Rectal smooth muscle tissue (tissue), 1 donor: ENCODE measurements at regions not wholly inside any gene's neighbourhood (a gene's known extent, or its start where the extent isn't known, plus 50 kb on each side); places are given as distances from the start of the nearest gene placed in this dataset.

Experiments
- H3K27ac ChIP-seq: one replicate; pipeline ENCODE4 v1.7.0; 2013; ENCODE audit warnings: low read depth, low read length, inconsistent platforms
- H3K27me3 ChIP-seq: one replicate; pipeline ENCODE4 v1.7.0; 2013; ENCODE audit warnings: low read length; ENCODE audit not compliant: control insufficient read depth, insufficient read depth
- H3K36me3 ChIP-seq: one replicate; pipeline ENCODE4 v1.7.0; 2013; ENCODE audit warnings: low read length; ENCODE audit not compliant: control insufficient read depth, insufficient read depth
- H3K4me1 ChIP-seq: one replicate; pipeline ENCODE4 v1.7.0; 2013; ENCODE audit warnings: low read length; ENCODE audit not compliant: control insufficient read depth, insufficient read depth
- H3K4me3 ChIP-seq: one replicate; pipeline ENCODE4 v1.7.0; 2013; ENCODE audit warnings: low read length
- H3K9ac ChIP-seq: one replicate; pipeline ENCODE4 v1.7.0; 2013; ENCODE audit warnings: low read length

GRCh38 chr2:177072090-177072489 is 140.5 kb upstream of the HNRNPA3 start:
- peaks cover 6% of the 10 kb centered on the region for H3K4me1 ChIP-seq

GRCh38 chr2:177073611-177074010 is 139.0 kb upstream of the HNRNPA3 start:
- Histone ChIP-seq H3K4me1 (peaks cover 15% of the 10 kb centered on the region), H3K4me3 (no peak overlapping the region), H3K27me3 (no peaks in the 10 kb centered on the region), H3K36me3 (no peaks in the 10 kb centered on the region), H3K27ac (no peak overlapping the region), H3K9ac (no peak overlapping the region)

More at GRCh38 chr2:177072090-177072489, 140.5 kb upstream of the HNRNPA3 start:
- Histone ChIP-seq H3K27me3 (no peaks in the 10 kb centered on the region), H3K4me3 (no peak overlapping the region), H3K27ac (no peak overlapping the region), H3K36me3 (no peaks in the 10 kb centered on the region), H3K9ac (no peak overlapping the region)

- Histone ChIP-seq H3K27me3 (no peaks in the 10 kb centered on the region), H3K4me3 (no peak overlapping the region), H3K9ac (no peak overlapping the region), H3K27ac (peak overlapping the region; percentile 14), H3K36me3 (no peaks in the 10 kb centered on the region), H3K4me1 (peaks cover 19% of the 10 kb centered on the region)
These were observed 138.4 kb upstream of the HNRNPA3 start for GRCh38 chr2:177074099-177074710.

DNA sequence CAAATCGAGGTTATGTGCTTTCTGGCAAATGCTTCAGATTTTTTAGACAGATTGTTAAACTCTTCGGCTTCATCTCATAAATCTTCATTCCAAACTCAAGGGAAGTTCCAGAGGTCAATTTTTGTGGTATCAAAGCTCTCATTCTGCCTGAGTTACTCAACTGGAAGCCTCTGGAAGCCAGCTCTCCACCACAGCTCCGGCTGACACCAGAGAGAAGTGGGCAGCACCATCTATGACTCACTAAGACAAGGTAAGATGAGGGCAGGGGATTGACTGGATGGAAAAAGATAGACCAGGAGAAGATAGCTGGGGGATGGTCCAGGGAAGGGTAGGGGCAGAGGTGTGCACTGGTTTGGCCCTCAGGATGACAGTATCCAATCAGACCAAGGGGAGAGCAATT is 137.3 kb upstream of the HNRNPA3 start:
- no peak overlapping the region for H3K4me3 ChIP-seq
- no peaks in the 10 kb centered on the region for H3K27me3 ChIP-seq
- H3K9ac ChIP-seq = no peak overlapping the region

DNA sequence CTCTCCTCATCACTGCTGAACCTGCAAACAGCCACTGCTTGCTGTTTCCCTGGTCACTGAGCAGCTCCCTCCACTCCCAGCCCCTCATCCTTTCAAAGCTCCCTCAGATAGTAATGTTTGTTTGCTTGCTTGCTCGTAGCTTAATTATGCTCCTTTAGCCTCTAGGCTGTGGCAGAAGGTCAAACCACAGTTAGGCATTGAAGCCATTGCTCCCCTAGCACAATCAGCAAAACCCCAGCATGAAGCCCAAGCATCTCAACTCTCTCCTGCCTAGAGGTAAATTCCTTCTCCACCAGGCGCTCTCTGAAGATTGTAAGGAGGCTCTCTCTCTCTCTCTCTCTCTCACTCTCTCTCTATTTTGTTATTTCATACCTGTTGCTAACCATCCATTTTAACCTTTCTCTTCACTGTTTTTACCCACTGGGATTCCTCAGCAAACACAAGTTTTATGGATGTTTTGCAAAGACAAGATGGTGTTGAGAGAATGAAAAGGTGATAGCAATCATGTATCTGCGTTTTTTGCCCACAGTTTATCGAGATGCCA is 135.9 kb upstream of the HNRNPA3 start:
- H3K36me3 ChIP-seq = no peaks in the 10 kb centered on the region
- H3K27ac ChIP-seq = peak overlapping the region; percentile 18
- no peaks in the 10 kb centered on the region for H3K27me3 ChIP-seq
- H3K4me3 ChIP-seq = no peak overlapping the region
- peaks cover 19% of the 10 kb centered on the region for H3K4me1 ChIP-seq
- H3K9ac ChIP-seq = no peak overlapping the region

More for the DNA sequence above, 137.3 kb upstream of the HNRNPA3 start:
- Histone ChIP-seq H3K4me1 (peaks cover 19% of the 10 kb centered on the region), H3K36me3 (no peaks in the 10 kb centered on the region), H3K27ac (no peak overlapping the region)

DNA sequence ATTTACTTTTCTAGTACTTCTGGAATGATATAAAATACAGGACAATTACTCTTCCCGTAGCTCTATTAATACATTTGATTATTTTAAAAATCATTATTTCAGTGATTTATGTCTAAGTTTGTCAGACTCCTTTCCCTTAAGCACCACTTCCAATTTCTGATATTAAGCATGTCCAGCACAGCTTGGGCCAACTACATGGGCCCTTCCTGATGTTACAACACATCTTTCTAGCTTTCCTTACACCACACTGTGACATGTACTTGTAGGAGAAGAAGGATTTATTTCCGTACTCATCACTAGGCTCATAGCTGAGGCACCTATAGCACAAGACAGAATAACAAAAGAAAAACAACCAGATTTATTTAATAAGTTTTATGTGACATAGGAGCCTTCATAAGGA is 134.8 kb upstream of the HNRNPA3 start:
- no peak overlapping the region for H3K4me3 ChIP-seq
- H3K27me3 ChIP-seq = no peaks in the 10 kb centered on the region
- peak overlapping the region; percentile 79 for H3K27ac ChIP-seq
- H3K36me3 ChIP-seq = no peaks in the 10 kb centered on the region
- H3K4me1 ChIP-seq = peaks cover 15% of the 10 kb centered on the region
- H3K9ac ChIP-seq = no peak overlapping the region

DNA sequence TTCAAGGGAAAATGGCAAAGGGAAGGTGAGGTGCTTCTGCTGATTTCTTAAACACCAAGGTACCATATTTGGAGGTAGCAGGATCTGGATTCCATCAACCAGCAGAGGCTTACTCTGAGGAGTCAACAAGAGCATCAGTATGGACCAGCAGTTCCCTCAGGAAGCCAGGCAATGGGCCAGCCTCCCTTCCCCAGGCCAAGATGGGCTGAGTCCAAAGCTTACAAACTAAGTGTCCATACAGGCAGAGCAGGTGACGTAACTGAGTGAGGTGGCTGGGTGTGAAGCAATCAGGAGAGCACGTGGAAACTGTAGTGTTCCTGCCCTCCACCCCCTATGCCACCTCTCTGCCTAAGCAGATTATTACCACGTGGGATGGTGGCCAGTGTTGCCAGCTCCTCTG is 134.2 kb upstream of the HNRNPA3 start:
- Histone ChIP-seq H3K36me3 (no peaks in the 10 kb centered on the region), H3K9ac (no peak overlapping the region), H3K4me3 (no peak overlapping the region), H3K4me1 (peaks cover 15% of the 10 kb centered on the region), H3K27me3 (no peaks in the 10 kb centered on the region), H3K27ac (peak overlapping the region; percentile 79)

GRCh38 chr2:177078855-177079254 is 133.7 kb upstream of the HNRNPA3 start:
- H3K27me3 ChIP-seq = no peaks in the 10 kb centered on the region
- H3K36me3 ChIP-seq = no peaks in the 10 kb centered on the region
- no peak overlapping the region for H3K9ac ChIP-seq
- no peak overlapping the region for H3K4me3 ChIP-seq
- H3K4me1 ChIP-seq = peaks cover 15% of the 10 kb centered on the region
- peak overlapping the region; percentile 50 for H3K27ac ChIP-seq

DNA sequence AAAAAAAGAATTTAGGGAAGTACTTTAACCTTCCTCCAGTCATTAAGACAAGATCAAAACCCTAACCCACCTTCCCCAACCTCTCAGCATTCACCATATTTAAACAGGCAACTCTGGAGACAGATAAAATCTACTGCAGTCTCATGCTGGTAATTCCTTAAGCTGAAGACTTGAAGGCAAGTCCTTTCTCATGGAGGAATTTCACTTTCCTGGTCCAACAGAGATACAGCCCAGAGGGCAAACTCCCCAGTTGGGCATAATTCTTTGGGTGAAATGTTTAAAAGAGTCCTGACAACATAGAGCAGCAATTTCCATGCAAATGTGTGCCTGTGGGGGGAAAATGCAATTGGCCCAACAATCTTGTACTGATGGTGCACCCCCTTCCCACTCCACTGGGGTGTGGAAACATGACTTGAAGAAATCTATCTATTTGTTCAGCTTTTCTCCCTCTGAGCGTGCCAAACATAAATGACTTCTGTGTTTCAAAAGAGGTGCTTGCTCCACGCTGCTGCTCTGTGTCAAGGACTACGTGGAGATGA is 131.8 kb upstream of the HNRNPA3 start:
- Histone ChIP-seq H3K27ac (no peak overlapping the region), H3K9ac (no peak overlapping the region), H3K4me1 (peaks cover 13% of the 10 kb centered on the region), H3K27me3 (no peaks in the 10 kb centered on the region), H3K36me3 (no peaks in the 10 kb centered on the region), H3K4me3 (no peak overlapping the region)

DNA sequence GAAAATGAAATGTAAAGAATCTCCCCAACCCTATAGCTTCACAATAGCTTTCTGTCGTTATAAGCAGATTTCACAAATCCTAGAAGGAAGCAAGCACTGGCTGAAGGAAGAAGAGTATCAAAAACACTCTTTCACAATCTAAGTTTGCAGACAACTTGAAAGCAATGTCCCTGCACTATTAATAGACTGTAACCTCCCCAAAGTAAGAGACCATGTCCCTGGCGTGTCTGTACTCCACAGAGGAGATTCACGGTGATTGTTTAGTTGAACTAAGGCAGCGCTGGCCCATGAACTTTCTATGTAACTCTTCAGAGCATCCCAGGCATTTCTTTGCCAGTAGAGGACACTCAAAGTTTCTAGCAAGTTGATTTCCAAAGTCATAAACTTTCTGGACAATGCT is 128.0 kb upstream of the HNRNPA3 start:
- H3K27ac ChIP-seq = no peak overlapping the region
- no peaks in the 10 kb centered on the region for H3K36me3 ChIP-seq
- H3K4me3 ChIP-seq = no peak overlapping the region
- no peaks in the 10 kb centered on the region for H3K27me3 ChIP-seq
- no peaks in the 10 kb centered on the region for H3K4me1 ChIP-seq
- H3K9ac ChIP-seq = no peak overlapping the region

GRCh38 chr2:177088529-177088928 is 124.1 kb upstream of the HNRNPA3 start:
- no peaks in the 10 kb centered on the region for H3K27me3 ChIP-seq

DNA sequence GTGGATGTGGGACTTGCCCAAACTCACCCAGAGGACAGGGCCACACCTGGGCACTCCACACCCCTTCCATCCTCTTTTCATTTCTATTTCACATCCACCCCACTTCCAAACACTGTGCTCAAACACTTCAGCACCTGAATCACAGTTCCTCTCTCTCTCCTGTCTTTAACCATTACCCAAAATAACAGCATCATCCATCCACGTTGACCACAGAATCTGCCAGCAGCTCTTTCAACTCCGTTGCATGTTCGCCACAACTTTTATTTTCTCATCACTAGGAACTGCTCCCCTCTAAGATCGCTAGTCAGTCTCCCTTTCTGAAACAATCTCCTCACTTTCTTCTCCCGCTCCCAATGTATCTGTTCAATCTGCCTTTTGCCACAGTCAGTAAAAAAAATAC is 121.6 kb upstream of the HNRNPA3 start:
- no peaks in the 10 kb centered on the region for H3K36me3 ChIP-seq
- H3K9ac ChIP-seq = no peak overlapping the region
- H3K27me3 ChIP-seq = no peaks in the 10 kb centered on the region
- H3K4me3 ChIP-seq = no peak overlapping the region
- no peak overlapping the region for H3K27ac ChIP-seq
- H3K4me1 ChIP-seq = no peaks in the 10 kb centered on the region

More at GRCh38 chr2:177088529-177088928, 124.1 kb upstream of the HNRNPA3 start:
- Histone ChIP-seq H3K4me1 (no peaks in the 10 kb centered on the region), H3K9ac (no peak overlapping the region), H3K36me3 (no peaks in the 10 kb centered on the region), H3K4me3 (no peak overlapping the region), H3K27ac (no peak overlapping the region)

DNA sequence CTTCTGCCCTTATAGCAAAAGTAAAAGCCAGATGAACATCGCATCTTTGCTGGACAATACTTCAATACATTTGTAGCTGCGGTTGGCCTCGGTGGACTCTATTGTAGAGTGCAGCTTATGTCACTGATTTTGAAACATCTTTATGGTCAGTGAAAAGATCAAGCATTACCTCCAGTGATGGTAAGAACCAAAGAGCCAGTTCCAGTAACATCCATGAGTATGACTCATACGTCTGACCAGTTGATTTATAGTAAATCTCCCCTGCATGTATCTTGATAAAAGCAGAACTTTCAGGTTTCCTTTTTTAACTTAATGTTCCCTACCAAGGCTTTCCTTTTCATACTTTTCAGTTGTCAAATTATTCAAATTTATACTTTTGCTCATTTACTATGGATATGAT is 119.2 kb upstream of the HNRNPA3 start:
- Histone ChIP-seq H3K4me1 (no peaks in the 10 kb centered on the region), H3K9ac (no peak overlapping the region), H3K27ac (no peak overlapping the region), H3K4me3 (no peak overlapping the region), H3K36me3 (no peaks in the 10 kb centered on the region), H3K27me3 (no peaks in the 10 kb centered on the region)
